ENCODE measurements at regions not wholly inside any gene's neighbourhood (a gene's known extent, or its start where the extent isn't known, plus 50 kb on each side); places are given as distances from the start of the nearest gene placed in this dataset.
A peak's percentile ranks its signal among the peaks of the same experiment; 100 is the strongest.

DNA sequence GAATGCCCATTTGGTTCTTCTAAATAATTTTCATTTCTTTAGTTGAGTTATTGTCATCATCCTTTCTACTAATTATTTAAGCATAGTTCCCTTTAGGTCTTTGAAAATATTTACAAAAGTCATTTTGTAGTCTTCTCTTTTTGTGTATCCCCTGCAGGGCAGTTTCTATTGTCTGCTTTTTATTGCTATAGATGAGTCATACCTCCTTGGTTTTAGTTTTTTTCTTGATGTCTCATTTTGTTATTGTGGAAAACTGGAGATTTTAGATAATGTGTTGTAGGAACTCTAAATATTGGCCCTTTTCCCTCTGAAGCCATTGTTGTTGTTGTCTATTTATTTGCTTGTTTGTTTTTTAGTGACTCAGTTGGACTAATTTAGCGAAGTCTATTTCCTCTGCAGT lies 387.9 kb downstream of the NUF2 start:
- no peak for DNase-seq (ENCODE audit: low read depth in 4 of 4, low spot score in 3 of 4)

DNA sequence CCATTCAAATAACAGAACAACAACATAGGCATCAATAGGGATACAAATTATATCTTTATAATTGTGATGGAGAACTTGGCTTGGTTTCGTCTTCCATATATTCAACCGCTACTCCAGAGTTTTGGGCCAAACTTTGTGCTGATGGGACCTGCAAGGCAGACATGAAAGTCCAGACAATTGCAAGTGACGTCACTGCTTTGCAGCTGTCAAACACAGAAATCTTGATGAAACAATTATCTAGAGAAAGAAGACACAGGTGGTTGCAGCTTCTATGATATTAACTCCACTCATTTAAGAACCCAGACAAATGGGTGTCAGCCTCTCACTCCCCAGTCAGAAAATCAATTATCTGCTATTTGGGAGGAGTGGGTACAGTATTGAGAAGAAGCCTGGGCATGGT lies 390.6 kb downstream of the NUF2 start:
- DNase-seq (ENCODE audit: low read depth in 4 of 4, low spot score in 3 of 4) = no peak

DNA sequence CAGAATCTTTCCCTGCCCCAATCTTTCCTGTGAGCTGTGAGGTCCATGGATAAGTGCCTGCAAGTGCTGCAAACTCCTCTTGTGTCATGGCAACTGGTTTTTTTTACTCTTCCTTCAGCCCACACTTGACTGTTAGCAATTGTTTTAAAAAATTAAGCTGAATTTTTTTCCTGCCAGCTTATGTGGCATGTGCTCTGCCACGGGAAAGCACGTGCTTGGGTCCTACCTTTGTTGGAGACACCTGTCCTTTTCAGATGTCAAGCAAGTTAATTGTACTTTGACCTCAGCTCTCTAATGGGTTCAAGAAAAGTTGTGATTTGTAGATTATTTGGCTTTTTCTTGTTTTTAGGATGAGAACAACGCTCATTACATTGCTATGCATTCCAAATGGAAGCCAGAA lies 398.5 kb downstream of the NUF2 start:
- DNase-seq (ENCODE audit: low read depth in 4 of 4, low spot score in 3 of 4) = no peak

DNA sequence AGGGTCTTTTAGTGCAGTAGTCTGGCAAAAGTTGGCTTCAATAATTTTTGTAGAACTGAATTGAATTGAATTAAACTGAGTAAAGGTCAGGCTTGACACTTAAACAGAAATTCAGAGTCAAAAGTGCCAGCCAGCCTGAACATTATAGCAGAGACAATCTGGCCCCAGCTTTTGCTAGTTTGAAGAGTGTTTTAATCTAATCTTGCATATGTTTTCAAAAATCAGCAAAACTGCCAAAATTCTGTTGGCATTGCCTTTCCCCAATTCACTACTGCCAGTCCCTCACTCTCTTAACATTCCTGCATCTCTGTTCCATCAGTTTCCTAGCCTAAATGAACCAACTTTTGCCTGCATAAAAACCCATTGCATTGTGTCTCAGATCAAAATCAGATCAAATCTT lies 403.8 kb downstream of the NUF2 start:
- DNase-seq (ENCODE audit: low read depth in 4 of 4, low spot score in 3 of 4) = no peak

DNA sequence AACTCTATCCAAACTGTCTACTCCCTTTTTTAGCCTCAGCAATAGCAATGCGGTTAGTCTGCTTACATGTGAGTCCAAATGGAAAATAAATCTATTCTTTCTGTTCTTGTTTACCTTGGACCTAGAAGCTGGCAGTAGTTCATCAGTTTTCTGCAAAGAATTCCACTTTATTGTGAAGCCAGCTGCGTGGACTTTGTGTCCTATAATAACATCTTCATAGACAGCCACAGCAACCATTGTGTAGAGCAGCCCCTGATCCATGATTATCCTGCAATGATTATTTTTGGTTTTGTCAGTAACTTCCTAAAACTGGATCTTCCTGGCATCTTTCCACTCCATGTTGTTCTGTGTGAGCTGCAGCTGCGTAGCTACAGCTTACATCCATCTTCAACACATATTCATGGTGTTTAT lies 408.7 kb downstream of the NUF2 start:
- DNase-seq (ENCODE audit: low read depth in 4 of 4, low spot score in 3 of 4) = peak; percentile 38 to 45 (median 40)

DNA sequence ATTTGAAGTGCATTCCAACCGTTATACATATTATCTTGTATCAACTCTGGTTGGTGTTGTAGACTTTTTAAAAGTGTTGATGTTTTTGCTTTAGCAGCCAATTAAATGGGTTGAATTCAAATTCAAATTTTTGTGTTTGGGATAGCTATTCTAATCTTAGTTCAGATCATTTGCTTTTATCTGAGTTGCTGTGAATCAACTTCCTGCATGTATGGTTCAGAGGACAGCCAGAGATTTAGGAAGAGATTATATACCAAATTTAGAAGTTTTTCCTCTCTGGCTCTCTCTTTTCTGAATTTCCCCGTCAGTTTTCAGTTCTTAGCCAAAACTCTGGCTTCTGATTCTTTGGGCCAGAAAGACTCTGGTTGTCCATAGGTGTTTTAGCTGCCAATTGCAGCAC lies 415.5 kb downstream of the NUF2 start:
- DNase-seq (ENCODE audit: low read depth in 4 of 4, low spot score in 3 of 4) = no peak

DNA sequence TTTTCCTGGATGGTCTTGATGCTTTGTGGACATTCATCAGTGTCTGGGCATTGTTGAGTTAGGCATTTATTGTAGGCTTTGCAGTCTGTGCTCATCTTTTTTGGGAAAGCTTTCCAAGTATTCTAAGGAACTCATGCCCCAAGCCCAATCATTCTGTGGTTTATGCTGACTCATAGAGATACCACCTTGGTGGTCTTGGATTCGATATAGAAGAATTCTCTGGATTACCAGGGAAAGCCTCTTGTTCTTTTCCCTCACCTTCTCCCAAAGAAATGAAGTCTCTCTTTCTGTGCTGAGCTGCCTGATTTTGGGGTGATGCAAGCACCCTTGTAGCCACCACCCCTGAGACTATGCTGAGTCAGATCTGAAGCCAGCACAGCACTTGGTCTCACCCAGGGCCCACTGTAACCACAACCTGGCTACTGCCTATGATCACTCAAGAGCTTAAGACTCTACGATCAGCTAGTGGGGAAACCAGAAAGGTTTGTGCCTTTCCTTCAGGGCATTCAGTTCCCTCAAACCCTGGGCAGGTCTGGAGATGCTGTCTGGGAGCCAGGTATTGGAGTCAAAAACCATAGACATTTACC lies 422.6 kb downstream of the NUF2 start:
- DNase-seq (ENCODE audit: low read depth in 4 of 4, low spot score in 3 of 4) = no peak

DNA sequence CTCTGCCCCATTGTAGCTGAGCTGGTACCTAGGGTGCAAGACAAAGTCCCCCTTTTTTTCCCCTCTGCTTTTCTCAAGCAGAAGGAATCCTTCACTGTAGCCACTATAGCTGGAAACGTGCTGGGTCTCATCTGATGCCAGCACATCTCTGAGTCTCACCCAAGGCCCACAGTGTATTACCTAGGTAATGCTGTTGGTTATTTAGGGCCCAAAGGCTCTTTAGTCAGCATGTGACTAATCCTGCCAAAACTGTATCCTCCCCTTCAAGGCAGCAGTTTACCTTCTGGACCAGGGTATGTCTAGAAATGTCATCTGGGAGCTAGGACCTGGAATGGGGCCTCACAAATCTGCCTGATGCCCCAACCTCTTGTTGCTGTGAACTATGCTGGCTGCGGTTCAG lies 423.4 kb downstream of the NUF2 start:
- no peak for DNase-seq (ENCODE audit: low read depth in 4 of 4, low spot score in 3 of 4)

DNA sequence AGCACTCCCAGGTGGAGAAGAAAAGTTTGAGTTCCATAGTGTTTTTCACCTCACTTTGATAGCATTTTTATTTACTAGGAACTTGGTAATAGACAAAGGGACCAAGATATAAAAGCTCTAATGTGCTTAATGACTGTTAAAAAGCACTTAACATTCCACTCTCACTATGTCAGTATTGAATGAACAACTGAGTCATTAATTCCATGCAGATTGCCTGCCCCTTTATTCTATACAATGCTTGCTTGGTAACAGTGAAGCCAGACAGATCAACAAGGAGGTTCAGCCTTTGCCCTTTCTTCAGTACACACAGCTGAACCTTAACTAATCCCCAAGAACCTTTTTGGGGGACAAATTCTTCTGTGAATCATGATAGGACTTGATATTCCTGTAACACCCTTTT lies 425.5 kb downstream of the NUF2 start:
- DNase-seq (ENCODE audit: low read depth in 4 of 4, low spot score in 3 of 4) = no peak

DNA sequence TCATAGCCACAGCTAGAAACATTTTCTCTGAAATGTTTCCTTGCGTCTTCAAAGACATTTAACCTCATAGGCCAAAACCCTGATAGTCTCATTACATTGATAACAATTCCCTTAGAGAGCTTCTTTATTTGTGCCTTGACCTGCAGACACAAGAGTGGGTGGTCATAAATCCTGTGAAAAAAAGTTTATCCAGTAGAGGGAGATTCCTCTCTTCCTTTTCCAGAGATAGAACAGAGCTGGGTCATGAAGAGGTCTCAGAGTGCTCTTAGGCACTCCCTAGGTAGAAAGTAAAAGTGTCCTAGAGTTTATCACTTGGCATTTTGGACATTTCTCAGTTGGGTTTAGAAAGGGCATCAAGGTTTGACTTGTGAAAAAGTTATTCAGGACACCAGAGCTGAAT lies 426.1 kb downstream of the NUF2 start:
- DNase-seq (ENCODE audit: low read depth in 4 of 4, low spot score in 3 of 4) = no peak

DNA sequence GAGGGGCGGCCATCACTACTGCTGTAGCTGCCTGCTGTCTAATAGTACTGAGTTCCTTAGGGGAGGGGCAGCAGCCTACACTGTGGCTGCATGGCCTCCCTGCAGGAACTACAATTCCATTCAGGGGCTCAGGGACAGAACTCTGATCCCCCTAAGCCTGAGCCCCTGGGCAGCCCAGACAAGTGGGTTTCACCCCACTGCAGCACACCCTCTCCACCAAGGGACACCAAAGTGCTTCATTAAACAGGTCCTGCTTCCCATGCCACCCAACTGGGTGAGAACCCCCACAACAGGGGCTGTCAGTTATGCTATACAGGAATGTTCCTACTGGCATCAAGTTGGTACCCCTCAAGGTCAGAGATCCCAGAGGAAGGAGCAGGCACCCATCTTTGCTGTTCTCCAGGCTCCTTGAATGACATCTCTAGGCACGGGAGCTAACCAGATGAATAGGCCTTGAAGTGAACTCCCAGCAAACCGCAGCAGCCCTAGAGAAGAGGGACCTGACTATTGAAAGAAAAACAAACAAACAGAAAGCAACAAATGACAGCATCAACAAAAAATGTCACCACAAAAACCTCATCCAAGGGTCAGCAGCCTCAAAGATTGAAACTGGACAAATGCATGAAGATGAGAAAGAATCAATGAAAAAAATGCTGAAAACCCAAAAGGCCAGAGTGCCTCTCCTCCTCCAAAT lies 437.4 kb downstream of the NUF2 start:
- DNase-seq (ENCODE audit: low read depth in 4 of 4, low spot score in 3 of 4) = no peak

DNA sequence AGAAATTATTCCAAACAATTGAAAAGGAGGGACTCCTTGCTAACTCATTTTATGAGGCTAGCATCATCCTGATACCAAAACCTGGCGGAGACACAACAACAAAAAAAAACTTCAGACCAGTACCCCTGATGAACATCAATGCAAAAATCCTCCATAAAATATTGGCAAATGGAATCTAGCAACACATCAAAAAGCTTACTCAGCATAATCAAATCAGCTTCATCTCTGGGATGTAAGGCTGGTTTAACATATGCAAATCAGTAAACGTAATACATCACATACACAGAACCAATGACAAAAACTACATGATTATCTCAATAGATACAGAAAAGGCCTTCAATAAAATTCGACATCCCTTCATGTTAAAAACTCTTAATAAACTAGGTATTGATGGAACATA lies 440.1 kb downstream of the NUF2 start:
- DNase-seq (ENCODE audit: low read depth in 4 of 4, low spot score in 3 of 4) = no peak

DNA sequence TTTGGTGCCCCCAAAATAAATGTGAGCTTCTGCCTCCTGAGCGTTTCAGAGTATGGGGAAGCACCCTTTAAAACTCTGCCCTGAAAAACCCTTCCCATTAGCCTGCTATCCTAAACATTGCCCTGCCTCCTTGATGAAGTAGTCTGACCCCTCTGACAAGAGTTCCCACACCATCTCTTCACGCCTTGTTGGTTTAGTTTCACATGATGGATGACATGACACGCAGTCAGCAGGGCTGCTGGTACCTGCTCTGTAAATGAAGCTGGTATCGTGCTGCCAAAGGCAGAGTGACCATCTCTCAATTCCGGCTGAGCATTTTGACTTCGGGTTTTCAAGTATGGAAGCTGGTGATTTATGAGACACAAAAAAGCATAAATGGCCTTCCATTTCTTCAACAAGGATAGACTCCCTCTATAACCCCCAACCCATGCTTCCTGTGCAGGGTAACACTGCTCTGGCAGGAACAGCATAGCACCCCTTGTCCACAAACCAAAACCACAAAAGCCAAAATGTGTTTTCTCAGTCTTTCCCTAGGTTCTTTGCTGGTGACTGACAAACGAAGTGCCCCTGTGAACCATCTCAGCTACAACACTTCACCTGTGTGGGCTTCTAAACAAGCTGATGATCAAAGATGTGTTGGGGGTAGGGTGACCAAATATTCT lies 444.6 kb downstream of the NUF2 start:
- peak in 1 of 4 donors; percentile 45 for DNase-seq (ENCODE audit: low read depth in 4 of 4, low spot score in 3 of 4)

DNA sequence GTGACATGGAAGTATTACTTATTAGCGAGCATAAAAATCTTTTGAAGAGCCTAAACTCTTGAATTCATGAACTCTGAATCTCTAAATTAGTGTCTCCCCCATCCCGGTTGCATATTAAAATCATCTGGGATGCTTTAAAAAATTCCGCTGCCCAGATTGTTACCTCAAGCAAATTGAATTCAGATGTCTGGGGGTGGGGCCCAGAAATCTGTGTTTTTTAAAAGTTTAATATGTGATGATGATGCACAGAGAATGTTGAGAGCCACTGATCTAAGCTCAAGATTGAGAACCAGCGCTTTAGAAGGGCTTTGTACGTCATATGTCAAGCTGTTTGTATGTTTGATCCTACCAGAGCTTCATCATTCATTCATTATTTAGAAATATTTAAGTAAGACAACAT lies 446.8 kb downstream of the NUF2 start:
- no peak for DNase-seq (ENCODE audit: low read depth in 4 of 4, low spot score in 3 of 4)

DNA sequence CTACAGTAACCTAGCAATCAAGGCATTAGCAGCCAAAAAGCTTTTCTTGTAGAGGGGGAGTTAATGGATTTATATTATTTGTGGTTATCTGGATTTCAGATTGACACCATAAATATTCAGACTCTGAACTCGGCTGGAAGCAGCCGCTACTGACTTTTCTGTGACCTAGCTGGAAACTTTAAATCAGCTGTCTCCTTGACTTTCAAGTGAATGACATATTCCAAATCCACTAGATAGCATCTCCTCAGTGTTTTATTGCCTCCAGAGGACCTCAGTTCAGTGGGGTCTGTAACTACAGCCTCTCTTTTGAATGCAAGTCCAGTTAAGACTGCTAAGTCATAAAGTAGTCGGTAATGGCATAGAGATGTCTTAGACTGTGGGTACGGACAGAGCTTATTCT lies 448.5 kb downstream of the NUF2 start:
- DNase-seq (ENCODE audit: low read depth in 4 of 4, low spot score in 3 of 4) = peak; percentile 24 to 62 (median 44)

DNA sequence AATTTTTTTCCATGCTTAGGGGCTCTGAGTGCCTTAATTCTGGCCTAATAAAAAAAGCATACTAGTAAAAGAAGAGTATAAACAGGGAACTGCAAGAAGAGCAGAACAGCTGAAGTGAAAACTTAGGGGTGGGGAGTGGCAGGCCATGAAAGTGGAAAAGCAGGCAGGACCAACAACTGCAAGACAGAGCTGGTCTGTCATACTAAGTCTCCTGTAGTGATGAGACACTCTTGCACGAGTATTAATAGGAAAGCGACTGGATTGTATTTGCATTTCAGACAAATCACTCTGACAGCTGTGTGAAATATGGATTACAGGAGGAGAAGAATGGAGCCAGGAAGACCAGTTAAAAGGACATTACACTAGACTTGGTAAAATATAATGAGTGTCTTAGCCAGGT lies 449.9 kb downstream of the NUF2 start:
- no peak for DNase-seq (ENCODE audit: low read depth in 4 of 4, low spot score in 3 of 4)

DNA sequence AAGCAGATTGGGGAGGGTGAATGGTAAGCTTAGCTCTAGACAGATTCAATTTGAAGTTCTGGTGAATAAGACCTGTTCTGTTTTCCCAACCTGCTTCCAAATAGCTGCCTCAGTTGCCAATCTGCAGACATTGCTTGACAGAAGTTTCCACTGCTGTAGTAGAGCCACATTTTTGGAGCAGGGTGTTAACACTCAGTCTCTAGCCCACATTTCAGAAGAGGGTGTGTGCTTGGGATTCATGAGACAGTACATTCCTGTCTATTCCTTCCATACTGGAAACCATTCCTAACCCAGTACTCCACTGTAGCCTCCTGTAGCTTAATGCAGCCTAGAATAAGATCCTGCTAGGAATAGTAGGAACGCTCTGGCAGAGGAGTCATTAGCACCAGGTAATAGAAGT lies 450.5 kb downstream of the NUF2 start:
- DNase-seq (ENCODE audit: low read depth in 4 of 4, low spot score in 3 of 4) = no peak

DNA sequence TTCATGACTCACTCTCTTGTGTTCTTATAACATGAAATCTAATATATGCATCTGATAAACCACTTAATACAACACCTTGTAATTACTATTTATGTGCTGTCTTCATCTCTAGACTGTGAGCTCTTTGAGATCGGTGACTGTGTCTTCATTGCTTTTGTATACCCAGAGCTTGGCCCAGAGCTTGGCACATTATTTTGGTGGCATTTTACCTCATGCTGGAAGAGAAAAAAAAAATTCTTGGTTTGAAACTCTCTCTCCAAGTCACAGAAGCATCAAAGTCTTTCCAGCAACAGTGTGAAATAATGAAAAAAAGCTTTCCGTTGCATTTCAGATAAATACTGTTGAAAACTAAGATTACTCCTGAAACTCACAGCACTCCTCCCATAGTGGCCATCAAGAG lies 451.6 kb downstream of the NUF2 start:
- DNase-seq (ENCODE audit: low read depth in 4 of 4, low spot score in 3 of 4) = no peak

DNA sequence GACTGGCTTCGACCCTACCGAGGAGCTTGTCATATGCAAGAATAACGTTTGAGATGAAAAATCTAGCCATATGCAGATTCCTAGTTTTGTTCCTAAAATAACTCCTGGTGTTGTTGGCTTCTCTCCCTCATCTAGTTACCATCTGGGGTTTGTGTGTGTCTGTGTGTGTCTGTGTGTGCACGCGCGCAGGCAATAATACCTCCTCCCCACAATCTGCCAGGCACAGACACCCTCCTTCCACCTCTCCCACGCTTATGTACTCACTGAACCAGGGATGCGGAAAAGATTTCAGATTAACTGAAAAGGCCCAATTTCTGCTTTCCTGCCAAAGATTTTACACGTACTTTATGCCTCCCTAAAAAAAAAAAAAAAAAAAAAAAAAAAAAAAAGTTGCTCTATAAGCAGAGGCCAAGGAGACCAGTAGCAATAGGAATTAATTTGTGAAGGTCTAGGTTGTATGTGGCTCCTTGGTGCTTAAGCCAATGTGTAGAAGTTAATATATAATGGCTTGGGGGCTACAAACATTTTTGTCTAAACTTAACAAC lies 452.7 kb downstream of the NUF2 start:
- peak; percentile 31 to 46 (median 36) for DNase-seq (ENCODE audit: low read depth in 4 of 4, low spot score in 3 of 4)

DNA sequence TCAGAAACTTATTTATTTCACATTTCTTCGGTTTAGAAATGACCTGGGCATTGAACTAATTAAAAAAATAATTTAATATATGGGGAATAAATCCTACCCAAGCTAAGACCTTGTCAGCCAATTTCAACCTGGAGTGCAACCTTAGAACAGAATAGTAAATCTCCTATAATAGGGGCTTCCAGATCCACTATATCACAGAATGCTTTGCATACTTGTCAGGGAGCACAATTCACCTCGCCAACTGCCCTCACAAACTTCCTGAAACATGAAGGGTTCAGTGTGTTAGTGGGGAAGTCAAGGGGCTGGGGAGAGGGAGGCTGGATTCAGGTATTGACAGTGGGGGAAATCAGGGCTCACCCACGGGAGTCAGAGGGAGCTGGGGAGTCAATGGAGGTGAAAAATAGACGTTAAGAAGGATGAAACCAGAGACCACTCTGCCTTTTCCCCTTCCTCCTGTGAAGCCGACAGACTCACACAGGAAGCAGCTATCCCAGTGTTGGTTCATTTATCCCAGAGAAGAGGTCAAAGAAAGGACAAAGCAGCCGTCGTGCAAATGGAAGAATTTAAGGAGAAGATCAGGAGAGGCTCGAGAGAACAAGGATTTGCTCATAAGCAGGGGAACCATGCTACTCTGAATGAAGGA lies 453.3 kb downstream of the NUF2 start:
- DNase-seq (ENCODE audit: low read depth in 4 of 4, low spot score in 3 of 4) = peak; percentile 24 to 62 (median 60)

DNA sequence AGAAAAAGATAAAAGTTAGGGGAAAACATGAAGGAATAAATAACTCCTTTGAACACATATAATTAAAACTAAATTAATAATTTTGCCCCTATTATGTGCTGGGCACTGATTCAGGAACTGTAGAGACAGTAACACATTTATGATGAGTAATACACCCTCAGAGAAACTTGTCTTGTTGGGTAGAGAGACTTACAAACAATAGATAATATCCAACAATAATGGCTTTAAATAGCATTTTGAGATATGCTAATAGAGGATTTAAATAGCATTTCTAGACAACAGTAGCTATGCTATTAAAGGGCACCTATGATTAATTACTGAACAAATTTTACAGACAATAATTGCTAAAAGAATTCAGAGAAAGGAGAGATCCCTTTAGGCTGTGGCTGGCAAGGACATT lies 455.5 kb downstream of the NUF2 start:
- no peak for DNase-seq (ENCODE audit: low read depth in 4 of 4, low spot score in 3 of 4)

DNA sequence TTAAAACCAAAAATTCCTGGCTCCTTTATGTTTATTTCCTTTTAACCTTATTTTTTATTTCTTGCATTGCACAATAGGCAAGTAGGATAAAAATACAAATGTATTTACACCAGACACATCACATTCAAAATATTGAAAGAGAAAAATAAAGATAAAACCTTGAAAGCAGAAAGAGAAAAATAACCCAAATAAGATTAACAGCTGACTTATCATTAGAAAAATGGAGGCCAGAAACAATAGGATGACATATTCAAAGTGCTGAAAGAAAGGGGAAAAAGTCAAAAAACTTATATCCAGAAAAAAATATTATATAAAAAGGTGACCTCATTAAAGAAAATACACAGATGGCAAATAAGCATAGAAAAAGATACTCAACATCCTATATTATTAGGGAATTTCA lies 459.4 kb downstream of the NUF2 start:
- no peak for DNase-seq (ENCODE audit: low read depth in 4 of 4, low spot score in 3 of 4)
